ENCODE measurements at regions not wholly inside any gene's neighbourhood (a gene's known extent, or its start where the extent isn't known, plus 50 kb on each side); places are given as distances from the start of the nearest gene placed in this dataset.

DNA sequence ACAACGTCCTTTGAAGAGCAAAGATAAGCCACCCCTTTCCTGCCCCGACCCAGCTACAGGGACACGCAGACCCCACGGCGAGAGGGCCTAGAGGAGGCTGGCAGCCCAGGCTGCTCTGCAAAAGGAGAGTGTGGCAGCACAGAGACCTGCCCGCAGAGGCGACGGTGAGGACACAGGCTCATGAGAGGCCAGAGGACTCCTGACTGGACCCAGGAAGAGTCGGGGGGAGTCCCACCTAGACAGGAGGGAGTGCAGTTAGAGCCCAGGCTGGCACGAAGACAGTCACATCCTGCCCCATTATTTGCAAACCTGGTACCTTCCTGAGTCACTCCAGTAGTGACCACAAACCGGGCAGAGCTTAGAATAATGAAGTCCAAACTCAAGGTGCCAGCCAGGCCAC is 227.7 kb upstream of the CDH4 start:
- TF ChIP-seq CTCF (conservative IDR thresholded peaks at IDR 0.05): no peak
- no peak for TF ChIP-seq ZFX (IDR thresholded peaks at IDR 0.05)
